Small intestine (tissue), 7 donors: ENCODE measurements at regions not wholly inside any gene's neighbourhood (a gene's known extent, or its start where the extent isn't known, plus 50 kb on each side); places are given as distances from the start of the nearest gene placed in this dataset.
"Not testable (repeated sequence)": the region's sequence is repeated elsewhere in the genome, so short reads cannot be mapped to it uniquely, and the experiment has no call there.

Source experiments
- DNase-seq, 2 donors: peaks; one replicate each; pipeline versions ENCODE4 v3.0.0 to v3.0.0-alpha.2; 2013
- FAIRE-seq: peaks from 2 replicates; lab custom pipeline; 2012; peaks lifted over from hg19 to GRCh38; lab: Jason Lieb, UNC
- H3K27ac ChIP-seq, 3 donors: one replicate each; pipeline ENCODE4 v1.5.1; 2013; ENCODE audit warnings: low read length in 2 of 3, mild to moderate bottlenecking in 2 of 3, control low read depth in 1 of 3, inconsistent platforms in 1 of 3, low read depth in 1 of 3, moderate library complexity in 1 of 3
- H3K27me3 ChIP-seq, 3 donors: one replicate each; pipeline ENCODE4 v1.6.1; 2013; ENCODE audit warnings: low read length in 3 of 3, inconsistent platforms in 1 of 3; ENCODE audit not compliant: control insufficient read depth in 3 of 3, insufficient read depth in 3 of 3
- H3K36me3 ChIP-seq, 3 donors: one replicate each; pipeline ENCODE4 v1.6.1; 2013; ENCODE audit warnings: low read length in 3 of 3, inconsistent platforms in 1 of 3, low read depth in 1 of 3, mild to moderate bottlenecking in 1 of 3, moderate library complexity in 1 of 3; ENCODE audit not compliant: control insufficient read depth in 3 of 3, insufficient read depth in 2 of 3
- H3K4me1 ChIP-seq, 3 donors: one replicate each; pipeline ENCODE4 v1.6.1; 2013; ENCODE audit warnings: low read length in 2 of 3, inconsistent platforms in 1 of 3, low read depth in 1 of 3, mild to moderate bottlenecking in 1 of 3, moderate library complexity in 1 of 3; ENCODE audit not compliant: control insufficient read depth in 3 of 3, insufficient read depth in 2 of 3
- H3K4me3 ChIP-seq, 3 donors: one replicate each; pipeline ENCODE4 v1.5.1; 2013; ENCODE audit warnings: low read length in 3 of 3, control low read depth in 1 of 3, inconsistent platforms in 1 of 3, low read depth in 1 of 3, mild to moderate bottlenecking in 1 of 3, moderate library complexity in 1 of 3
- H3K9me3 ChIP-seq, 2 donors: one replicate each; pipeline ENCODE4 v1.6.1; 2013; ENCODE audit warnings: low read depth in 1 of 2, low read length in 1 of 2; ENCODE audit not compliant: control insufficient read depth in 2 of 2, insufficient read depth in 1 of 2
- WGBS, 3 donors: extraction: QIAGEN DNeasy Blood & Tissue Kit; methylation state at CpG; one replicate each; pipeline ENCODE4 v1.1.7; 2013; 5-methylcytosine and 5-hydroxymethylcytosine counted together
- donor health status: healthy with polysubstance abuse.
- donor health status: control.
- donor health status: control.
- donor health status: Bipolar disorder and iron deficiency.
- donor health status: healthy.

DNA sequence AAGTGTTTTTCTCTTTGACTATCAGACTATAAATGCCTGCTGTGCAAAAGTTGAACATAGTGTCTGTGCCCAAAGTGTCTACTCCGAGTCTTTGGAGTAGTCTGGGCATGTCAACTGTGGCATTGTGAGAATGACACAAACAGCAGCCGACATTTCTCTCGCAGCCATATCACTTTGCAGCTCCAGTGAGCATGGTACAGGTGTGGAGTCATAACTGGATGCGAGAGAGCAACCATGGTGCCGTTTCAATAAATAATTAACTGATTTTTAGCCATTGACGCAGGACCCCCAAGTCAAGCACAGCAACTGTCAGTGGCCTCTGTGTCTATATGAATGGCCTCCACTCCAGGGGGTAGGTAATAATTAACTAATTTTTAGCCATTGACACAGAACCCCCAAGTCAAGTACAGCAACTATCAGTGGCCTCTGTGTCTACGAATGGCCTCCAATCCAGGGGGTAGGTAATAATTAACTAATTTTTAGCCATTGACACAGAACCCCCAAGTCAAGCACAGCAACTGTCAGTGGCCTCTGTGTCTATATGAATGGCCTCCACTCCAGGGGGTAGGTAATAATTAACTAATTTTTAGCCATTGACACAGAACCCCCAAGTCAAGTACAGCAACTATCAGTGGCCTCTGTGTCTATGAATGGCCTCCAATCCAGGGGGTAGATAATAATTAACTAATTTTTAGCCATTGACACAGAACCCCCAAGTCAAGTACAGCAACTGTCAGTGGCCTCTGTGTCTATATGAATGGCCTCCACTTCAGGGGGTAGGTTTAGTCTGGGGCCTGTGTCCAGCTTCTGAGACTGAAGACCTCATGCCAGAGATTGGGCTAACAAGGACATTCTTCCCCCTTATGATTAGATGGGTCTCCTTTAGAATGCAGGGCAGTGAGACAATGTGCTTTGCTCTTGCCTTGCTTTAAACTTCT is 409.0 kb downstream of the TNS3 start:
- FAIRE-seq, H3K36me3 ChIP-seq, H3K4me3 ChIP-seq, H3K27me3 ChIP-seq: not testable (repeated sequence)
- Histone ChIP-seq H3K4me1 (peaks cover 0 to 15% (median 0%) of the 10 kb centered on the region in 3 donors), H3K9me3 (peaks cover 0 to 20% of the 10 kb centered on the region in 2 donors), H3K27ac (peak overlapping the region in 1 of 3 donors; percentile 32)
- 49 to 70% (median 58%) methylated on average over 7 of the region's 7 CpGs for WGBS, 3 donors
- DNase-seq, result peak in 1 of 2 donors; percentile 61

DNA sequence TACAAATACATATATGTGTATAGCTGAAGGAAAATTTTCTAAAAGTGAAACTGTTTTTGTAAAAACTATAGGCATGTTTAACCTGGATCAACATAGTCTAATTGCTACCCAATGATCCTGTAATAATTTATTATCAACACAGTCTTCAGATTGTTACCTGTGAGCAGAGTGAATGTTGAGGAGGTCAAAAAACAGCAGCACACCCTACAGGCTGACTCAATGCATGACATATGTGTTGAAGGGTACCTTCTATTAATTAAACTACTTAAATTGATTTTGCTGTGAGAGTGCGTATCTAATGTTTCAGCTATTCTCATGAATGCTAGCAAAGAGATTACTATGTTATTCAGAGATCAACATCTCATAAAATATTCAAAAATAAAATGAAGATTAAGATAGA is 411.4 kb downstream of the TNS3 start:
- FAIRE-seq (no peak), DNase-seq (no peak)
- no peak overlapping the region for H3K27ac ChIP-seq
- H3K9me3 ChIP-seq, result peaks cover 0 to 5% of the 10 kb centered on the region in 2 donors
- H3K4me3 ChIP-seq, result no peak overlapping the region
- no peaks in the 10 kb centered on the region for H3K27me3 ChIP-seq
- WGBS, 3 donors, result 90 to 98% (median 90%) methylated on average over 1 of the region's 1 CpG
- H3K4me1 ChIP-seq, result peaks cover 0 to 15% (median 0%) of the 10 kb centered on the region in 3 donors
- H3K36me3 ChIP-seq, result no peaks in the 10 kb centered on the region

GRCh38 chr7:47154791-47155190 is 427.1 kb downstream of the TNS3 start:
- H3K27ac ChIP-seq, result no peak overlapping the region
- peaks cover 0 to 4% (median 2%) of the 10 kb centered on the region in 3 donors for H3K4me1 ChIP-seq
- 76 to 93% (median 87%) methylated on average over 3 of the region's 3 CpGs for WGBS, 3 donors
- H3K36me3 ChIP-seq, result no peaks in the 10 kb centered on the region
- DNase-seq, result no peak
- peaks cover 0 to 4% of the 10 kb centered on the region in 2 donors for H3K9me3 ChIP-seq
- H3K4me3 ChIP-seq, result no peak overlapping the region
- H3K27me3 ChIP-seq, result no peaks in the 10 kb centered on the region
- FAIRE-seq, result no peak

- Histone ChIP-seq H3K4me3 (no peak overlapping the region), H3K9me3 (no peaks in the 10 kb centered on the region), H3K36me3 (no peaks in the 10 kb centered on the region), H3K4me1 (peaks cover 0 to 11% (median 2%) of the 10 kb centered on the region in 3 donors), H3K27me3 (no peaks in the 10 kb centered on the region), H3K27ac (peak overlapping the region in 1 of 3 donors; percentile 17)
- 42 to 58% (median 43%) methylated on average over 6 of the region's 6 CpGs for WGBS, 3 donors
- no peak for FAIRE-seq
- peak in 1 of 2 donors; percentile 47 for DNase-seq
These were observed 428.3 kb downstream of the TNS3 start for GRCh38 chr7:47153576-47153975.

DNA sequence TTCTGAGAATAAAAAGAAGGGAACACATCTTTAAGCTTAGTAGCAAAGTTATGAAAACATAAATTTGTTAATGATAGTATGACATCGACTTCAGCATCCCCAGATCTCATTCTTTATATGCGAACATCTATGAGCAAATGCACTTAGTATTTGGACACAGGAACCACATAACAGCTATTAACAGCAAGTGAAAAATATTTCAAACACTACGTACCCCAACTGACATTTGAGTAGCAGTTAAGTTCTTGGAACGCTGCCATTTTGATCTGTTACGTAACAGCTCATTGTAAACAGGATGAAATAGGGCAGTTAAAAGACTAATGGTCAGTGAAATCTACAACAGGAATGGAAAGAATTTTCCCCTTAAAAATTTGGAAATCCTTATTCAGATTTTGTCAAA is 428.9 kb downstream of the TNS3 start:
- H3K27me3 ChIP-seq, result no peaks in the 10 kb centered on the region
- no peaks in the 10 kb centered on the region for H3K36me3 ChIP-seq
- WGBS, 3 donors, result 28 to 40% (median 31%) methylated on average over 5 of the region's 5 CpGs
- H3K9me3 ChIP-seq, result no peaks in the 10 kb centered on the region
- H3K27ac ChIP-seq, result no peak overlapping the region
- FAIRE-seq (no peak), DNase-seq (peak; percentile 21 to 57)
- H3K4me3 ChIP-seq, result no peak overlapping the region
- peaks cover 0 to 12% (median 2%) of the 10 kb centered on the region in 3 donors for H3K4me1 ChIP-seq

DNA sequence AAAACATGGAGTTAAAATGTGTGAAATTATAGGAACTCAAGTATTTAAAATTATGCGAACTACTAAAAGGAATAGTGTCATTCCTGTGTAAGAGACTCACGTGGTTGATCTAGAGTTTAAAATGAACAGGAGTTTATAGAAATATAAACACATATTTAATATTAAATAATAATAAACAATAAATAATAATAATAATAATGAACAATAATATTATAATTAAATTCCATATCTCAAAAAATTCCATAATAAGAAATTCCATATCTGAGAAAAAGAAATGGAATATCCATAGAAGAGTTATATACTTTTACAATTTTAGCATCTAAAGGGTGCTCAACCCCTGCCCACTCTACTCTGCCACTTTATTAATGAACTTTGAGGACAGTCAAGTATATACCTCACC is 429.6 kb downstream of the TNS3 start:
- H3K27me3 ChIP-seq, result no peaks in the 10 kb centered on the region
- peaks cover 0 to 12% (median 2%) of the 10 kb centered on the region in 3 donors for H3K4me1 ChIP-seq
- 88 to 97% (median 89%) methylated on average over 2 of the region's 2 CpGs for WGBS, 3 donors
- DNase-seq (no peak), FAIRE-seq (peak; percentile 15)
- no peaks in the 10 kb centered on the region for H3K36me3 ChIP-seq
- no peak overlapping the region for H3K4me3 ChIP-seq
- no peaks in the 10 kb centered on the region for H3K9me3 ChIP-seq
- H3K27ac ChIP-seq, result no peak overlapping the region

- H3K27me3 ChIP-seq, result no peaks in the 10 kb centered on the region
- H3K9me3 ChIP-seq, result no peaks in the 10 kb centered on the region
- H3K27ac ChIP-seq, result no peak overlapping the region
- FAIRE-seq (no peak), DNase-seq (no peak)
- H3K4me3 ChIP-seq, result no peak overlapping the region
- H3K4me1 ChIP-seq, result peaks cover 0 to 12% (median 2%) of the 10 kb centered on the region in 3 donors
- 72 to 81% (median 80%) methylated on average over 4 of the region's 4 CpGs for WGBS, 3 donors
- H3K36me3 ChIP-seq, result no peaks in the 10 kb centered on the region
These were observed 431.2 kb downstream of the TNS3 start for GRCh38 chr7:47150497-47151260.

GRCh38 chr7:47149971-47150370 is 431.9 kb downstream of the TNS3 start:
- H3K27me3 ChIP-seq, result no peaks in the 10 kb centered on the region
- no peaks in the 10 kb centered on the region for H3K9me3 ChIP-seq
- no peak for DNase-seq
- H3K27ac ChIP-seq, result no peak overlapping the region
- 89 to 97% (median 91%) methylated on average over 4 of the region's 4 CpGs for WGBS, 3 donors
- FAIRE-seq, result no peak
- no peaks in the 10 kb centered on the region for H3K36me3 ChIP-seq
- H3K4me3 ChIP-seq, result no peak overlapping the region
- peaks cover 0 to 12% (median 2%) of the 10 kb centered on the region in 3 donors for H3K4me1 ChIP-seq
